H1 (cell line): ENCODE measurements at regions not wholly inside any gene's neighbourhood (a gene's known extent, or its start where the extent isn't known, plus 50 kb on each side); places are given as distances from the start of the nearest gene placed in this dataset.

Experiments
- CTCF ChIA-PET: fragments of 300-600 bp; sonication (Branson Sonifier 250); formaldehyde crosslinking; loops from one replicate; lab custom pipeline; 2021; ENCODE audit not compliant: partially characterized antibody; lab: Charles Lee
- POLR2A ChIA-PET: fragments of 300-600 bp; sonication (Branson Sonifier 250); formaldehyde crosslinking; loops from one replicate; lab custom pipeline; 2021; ENCODE audit warnings: inconsistent platforms; ENCODE audit not compliant: partially characterized antibody; lab: Charles Lee
- DNase-seq, 2 experiments: peaks; one replicate each; pipeline versions ENCODE4 v3.0.0 to v3.0.0-alpha.2; 2010 to 2022; ENCODE audit warnings: low spot score in 2 of 2, low read depth in 1 of 2, mixed read lengths in 1 of 2
- FAIRE-seq: peaks from 2 replicates; lab custom pipeline; 2011; peaks lifted over from hg19 to GRCh38; lab: Jason Lieb, UNC
- H2AFZ ChIP-seq: 2 replicates; pipeline ENCODE4 v1.8.1; 2012; ENCODE audit warnings: low read length, inconsistent platforms
- H2AK5ac ChIP-seq: 2 replicates; pipeline ENCODE4 v1.6.1; 2013; ENCODE audit warnings: low read depth, low read length
- H2BK120ac ChIP-seq: replicated peaks from 2 replicates; pipeline ENCODE3; 2013; ENCODE audit warnings: low read depth, low read length, inconsistent platforms
- H2BK12ac ChIP-seq: 2 replicates; pipeline ENCODE4 v1.6.1; 2013; ENCODE audit warnings: low read depth, low read length
- H2BK15ac ChIP-seq: 2 replicates; pipeline ENCODE4 v1.6.1; 2013; ENCODE audit warnings: low read length
- H2BK20ac ChIP-seq: 2 replicates; pipeline ENCODE4 v1.6.1; 2013; ENCODE audit warnings: low read length
- H2BK5ac ChIP-seq: 2 replicates; pipeline ENCODE4 v1.6.1; 2013; ENCODE audit warnings: low read depth, low read length
- H3K14ac ChIP-seq: 2 replicates; pipeline ENCODE4 v1.6.1; 2013; ENCODE audit warnings: inconsistent platforms; ENCODE audit not compliant: insufficient read length
- H3K18ac ChIP-seq: 2 replicates; pipeline ENCODE4 v1.6.1; 2013; ENCODE audit warnings: low read length; ENCODE audit errors: extremely low read depth
- H3K23ac ChIP-seq: 2 replicates; pipeline ENCODE4 v1.6.1; 2013; ENCODE audit warnings: inconsistent platforms; ENCODE audit not compliant: insufficient read length
- H3K23me2 ChIP-seq: 2 replicates; pipeline ENCODE4 v1.6.1; 2013; ENCODE audit warnings: low read depth, low read length
- H3K27ac ChIP-seq: 2 replicates; pipeline ENCODE4 v1.6.1; 2011; ENCODE audit warnings: low read depth, low read length, inconsistent platforms
- H3K27me3 ChIP-seq, 4 experiments: replicated peaks in 1 of 4; 1 replicate in 1 of 4; 2 replicates in 3 of 4; pipeline versions ENCODE4 v1.6.1 to v1.8.1; 2011 to 2013; ENCODE audit warnings: low read length in 3 of 4, mild to moderate bottlenecking in 3 of 4, inconsistent platforms in 2 of 4, mixed read lengths in 2 of 4, moderate library complexity in 1 of 4; ENCODE audit not compliant: control insufficient read depth in 3 of 4, insufficient read depth in 3 of 4; ENCODE audit errors: extremely low read depth in 1 of 4
- H3K36me3 ChIP-seq, 4 experiments: 2 replicates each; pipeline versions ENCODE4 v1.6.1 to v1.8.1; 2011 to 2013; ENCODE audit warnings: mild to moderate bottlenecking in 4 of 4, low read length in 3 of 4, moderate library complexity in 2 of 4, control low read depth in 1 of 4, inconsistent platforms in 1 of 4; ENCODE audit not compliant: insufficient read depth in 4 of 4, control insufficient read depth in 2 of 4
- H3K4ac ChIP-seq: replicated peaks from 2 replicates; pipeline ENCODE3; 2013; ENCODE audit warnings: low read length, low read depth, mixed read lengths, inconsistent platforms; ENCODE audit not compliant: insufficient read length
- H3K4me1 ChIP-seq, 4 experiments: replicated peaks in 1 of 4; 1 replicate in 1 of 4; 2 replicates in 3 of 4; pipeline versions ENCODE4 v1.6.1 to v1.8.1; 2011 to 2013; ENCODE audit warnings: low read length in 3 of 4, inconsistent platforms in 2 of 4, mixed read lengths in 1 of 4; ENCODE audit not compliant: insufficient read depth in 4 of 4, control insufficient read depth in 3 of 4
- H3K4me2 ChIP-seq, 2 experiments: 2 replicates each; pipeline versions ENCODE4 v1.6.1 to v1.8.1; 2011 to 2013; ENCODE audit warnings: low read depth in 2 of 2, low read length in 2 of 2, control low read depth in 1 of 2, inconsistent platforms in 1 of 2, mild to moderate bottlenecking in 1 of 2; ENCODE audit not compliant: insufficient read depth in 1 of 2
- H3K4me3 ChIP-seq, 4 experiments: fragments of 200-600, 300-600 bp in 1 of 4; sonication (generic), shearing (Covaris generic), sonication (Bioruptor Twin) in 1 of 4; 2 replicates each; pipeline versions ENCODE4 v1.5.1 to v1.8.1; 2011 to 2016; ENCODE audit warnings: low read length in 4 of 4, low read depth in 3 of 4, control low read depth in 2 of 4, inconsistent platforms in 2 of 4, mild to moderate bottlenecking in 2 of 4, mixed read lengths in 1 of 4, moderate library complexity in 1 of 4; ENCODE audit not compliant: insufficient read depth in 2 of 4; ENCODE audit errors: extremely low read depth in 1 of 4
- H3K56ac ChIP-seq: replicated peaks from 2 replicates; pipeline ENCODE3; 2013; ENCODE audit warnings: low read depth, mild to moderate bottlenecking, mixed read lengths, low read length, inconsistent platforms; ENCODE audit not compliant: insufficient read length
- H3K79me1 ChIP-seq: 2 replicates; pipeline ENCODE4 v1.6.1; 2013; ENCODE audit warnings: low read depth, low read length, control low read depth
- H3K79me2 ChIP-seq, 2 experiments: 2 replicates each; pipeline versions ENCODE4 v1.6.1 to v1.8.1; 2012 to 2013; ENCODE audit warnings: low read length in 2 of 2, mild to moderate bottlenecking in 2 of 2, inconsistent platforms in 1 of 2; ENCODE audit not compliant: insufficient read depth in 2 of 2, control insufficient read depth in 1 of 2
- H3K9ac ChIP-seq, 4 experiments: replicated peaks in 1 of 4; 1 replicate in 1 of 4; 2 replicates in 3 of 4; pipeline versions ENCODE4 v1.6.1 to v1.8.1; 2011 to 2013; ENCODE audit warnings: low read depth in 3 of 4, low read length in 3 of 4, control low read depth in 2 of 4, mild to moderate bottlenecking in 2 of 4, moderate library complexity in 2 of 4, inconsistent platforms in 1 of 4; ENCODE audit errors: extremely low read depth in 1 of 4
- H3K9me3 ChIP-seq, 2 experiments: 2 replicates each; pipeline versions ENCODE4 v1.6.1 to v1.8.1; 2012 to 2013; ENCODE audit warnings: mild to moderate bottlenecking in 2 of 2, moderate library complexity in 2 of 2, control low read depth in 1 of 2, inconsistent platforms in 1 of 2, low read depth in 1 of 2, low read length in 1 of 2, mixed read lengths in 1 of 2; ENCODE audit not compliant: insufficient read depth in 2 of 2
- H4K20me1 ChIP-seq, 2 experiments: replicated peaks in 1 of 2; 2 replicates each; pipeline versions ENCODE3 to v1.8.1; 2011 to 2013; ENCODE audit warnings: inconsistent platforms in 2 of 2, low read length in 2 of 2, mild to moderate bottlenecking in 1 of 2; ENCODE audit not compliant: insufficient read depth in 2 of 2, control insufficient read depth in 1 of 2
- H4K5ac ChIP-seq: 2 replicates; pipeline ENCODE4 v1.6.1; 2013; ENCODE audit warnings: low read length, low read depth, mixed read lengths, inconsistent platforms; ENCODE audit not compliant: insufficient read length
- H4K8ac ChIP-seq: 2 replicates; pipeline ENCODE4 v1.8.0; 2013; ENCODE audit warnings: mild to moderate bottlenecking, moderate library complexity, low read length, inconsistent platforms; ENCODE audit not compliant: insufficient read depth; ENCODE audit errors: extremely low read depth
- H4K91ac ChIP-seq: replicated peaks from 2 replicates; pipeline ENCODE3; 2013; ENCODE audit warnings: low read length, mixed read lengths, inconsistent platforms; ENCODE audit not compliant: insufficient read length
- CBX5 ChIP-seq: fragments of 300-800, 300-1000 bp; sonication (generic); IDR thresholded peaks from 2 replicates; pipeline ENCODE4 v1.7.1; 2016; ENCODE audit warnings: antibody characterized with exemption, low read length, low read depth
- FOSL1 ChIP-seq: IDR thresholded peaks from 2 replicates; pipeline ENCODE4 v1.6.1; 2011; ENCODE audit warnings: mild to moderate bottlenecking, low read depth, low read length, moderate library complexity; ENCODE audit not compliant: insufficient read depth
- GABPA ChIP-seq: IDR thresholded peaks from 2 replicates; pipeline ENCODE4 v1.6.1; 2011; ENCODE audit warnings: mild to moderate bottlenecking, low read length, moderate library complexity, borderline replicate concordance; ENCODE audit not compliant: insufficient read depth
- MAFK ChIP-seq: IDR thresholded peaks from 2 replicates; pipeline ENCODE4 v1.6.1; 2012; ENCODE audit warnings: low read depth, mild to moderate bottlenecking, improper control_type of control experiment, low read length
- NANOG ChIP-seq: IDR thresholded peaks from 2 replicates; pipeline ENCODE4 v1.6.1; 2011; ENCODE audit warnings: low read length, low read depth, mild to moderate bottlenecking, inconsistent platforms; ENCODE audit not compliant: insufficient read depth, poor library complexity, severe bottlenecking
- POLR2AphosphoS5 ChIP-seq: IDR thresholded peaks from 2 replicates; pipeline ENCODE4 v1.6.1; 2011; ENCODE audit warnings: low read depth, low read length
- SIN3A ChIP-seq, 2 experiments: IDR thresholded peaks in 1 of 2; conservative IDR thresholded peaks in 1 of 2; 2 replicates each; pipeline ENCODE4 v1.6.1; 2011 to 2012; ENCODE audit warnings: low read length in 2 of 2, improper control_type of control experiment in 1 of 2, low read depth in 1 of 2, mild to moderate bottlenecking in 1 of 2
- SIX5 ChIP-seq: IDR thresholded peaks from 2 replicates; pipeline ENCODE4 v1.6.1; 2011; ENCODE audit warnings: mild to moderate bottlenecking, low read depth, low read length
- SP4 ChIP-seq: IDR thresholded peaks from 2 replicates; pipeline ENCODE4 v1.6.1; 2012; ENCODE audit warnings: low read length, inconsistent platforms
- TAF7 ChIP-seq: optimal IDR thresholded peaks from 2 replicates; pipeline ENCODE3; 2011; ENCODE audit warnings: low read depth, mild to moderate bottlenecking, inconsistent platforms, low read length, moderate library complexity, borderline replicate concordance
- TCF12 ChIP-seq: IDR thresholded peaks from 2 replicates; pipeline ENCODE4 v1.6.1; 2011; ENCODE audit warnings: low read depth, mild to moderate bottlenecking, low read length
- ZNF274 ChIP-seq: IDR thresholded peaks from 2 replicates; pipeline ENCODE4 v1.7.0; 2012; ENCODE audit warnings: low read length, borderline replicate concordance; ENCODE audit errors: extremely low read depth
- WGBS, 2 experiments: shearing (Covaris generic) in 1 of 2; methylation state at CpG; one replicate each; pipeline versions ENCODE4 v1.1.6 to v1.1.7; 2013 to 2015; ENCODE audit warnings: low lambda C conversion rate in 2 of 2, mixed read lengths in 2 of 2, inconsistent platforms in 1 of 2, low coverage in 1 of 2, missing lambda C conversion rate in 1 of 2; ENCODE audit not compliant: insufficient replicate concordance in 2 of 2, insufficient coverage in 1 of 2, insufficient read length in 1 of 2; ENCODE audit errors: extremely low coverage in 1 of 2, missing lambda C conversion rate in 1 of 2; 5-methylcytosine and 5-hydroxymethylcytosine counted together

DNA sequence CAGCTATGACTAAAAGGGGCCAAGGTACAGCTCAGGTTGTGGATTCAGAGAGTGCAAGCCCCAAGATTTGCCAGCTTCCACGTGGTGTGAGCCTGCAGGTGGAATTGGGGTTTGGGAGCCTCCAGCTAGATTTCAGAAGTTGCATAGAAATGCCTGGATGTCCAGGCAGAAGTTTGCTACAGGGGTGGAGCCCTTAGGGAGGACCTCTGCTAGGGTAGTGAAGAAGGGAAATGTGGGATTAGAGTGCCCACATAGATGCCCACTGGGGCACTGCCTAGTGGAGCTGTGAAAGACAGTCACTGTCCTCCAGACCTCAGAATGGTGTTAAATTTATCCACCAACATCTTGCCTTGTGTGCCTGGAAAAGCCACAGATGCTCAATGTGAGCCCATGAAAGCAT is 255.1 kb downstream of the BMP2 start:
- no peak for TF ChIP-seq ZNF274
- no peak for TF ChIP-seq FOSL1
- no peak for TF ChIP-seq SP4
- no peak for TF ChIP-seq CBX5
- TF ChIP-seq NANOG, result no peak
- TF ChIP-seq POLR2AphosphoS5, result no peak
- no peak for TF ChIP-seq SIN3A (conservative IDR thresholded peaks at IDR 0.05 in 1 of 2, IDR thresholded peaks at IDR 0.05 in 1 of 2; ENCODE audit: low read depth in 1 of 2, low read length in 2 of 2)
- TF ChIP-seq TCF12, result no peak
- no peak for TF ChIP-seq MAFK
- TF ChIP-seq SIX5, result no peak
- no peak for TF ChIP-seq GABPA
- TF ChIP-seq TAF7, result no peak
- TF ChIP-seq, all 59 proteins: peak for 0

More for the DNA sequence above, 255.1 kb downstream of the BMP2 start:
- Histone ChIP-seq H3K27ac (no peak overlapping the region), H3K4me1 (no peaks in the 10 kb centered on the region), H3K56ac (no peak overlapping the region), H3K79me1 (no peaks in the 10 kb centered on the region), H4K8ac (no peak overlapping the region), H2BK5ac (no peak overlapping the region), H2BK120ac (no peak overlapping the region), H3K9me3 (peaks cover 9 to 12% of the 10 kb centered on the region in 2 experiments; a peak in 3 of 4 replicates), H3K4me2 (no peak overlapping the region), H3K79me2 (no peaks in the 10 kb centered on the region), H2BK12ac (no peak overlapping the region), H4K5ac (no peak overlapping the region), H2BK15ac (no peak overlapping the region), H4K91ac (no peak overlapping the region), H3K14ac (no peak overlapping the region), H3K36me3 (no peaks in the 10 kb centered on the region), H4K20me1 (no peaks in the 10 kb centered on the region), H3K23me2 (no peaks in the 10 kb centered on the region), H3K27me3 (no peaks in the 10 kb centered on the region), H2AFZ (no peak overlapping the region), H3K4me3 (no peak overlapping the region), H2AK5ac (no peak overlapping the region), H2BK20ac (no peak overlapping the region), H3K23ac (no peak overlapping the region), H3K4ac (no peak overlapping the region), H3K9ac (no peak overlapping the region), H3K18ac (no peak overlapping the region)
- FAIRE-seq, result no peak
- no peak for DNase-seq
- POLR2A ChIA-PET, result no interaction called here
- CTCF ChIA-PET, result interaction anchor here (0.8 to 1.0 kb wide), 2 partner anchors 8 to 11 kb away, joined by 3 to 4 read pairs; no protein-coding TSS in a partner anchor
- WGBS, 2 experiments, result 50% methylated on average over 1 of the region's 1 CpG; no CpG with 5 or more reads in 1 of the 2 experiments
